K562 (cell line): ENCODE measurements at regions not wholly inside any gene's neighbourhood (a gene's known extent, or its start where the extent isn't known, plus 50 kb on each side); places are given as distances from the start of the nearest gene placed in this dataset.

Experiments
- CBX3 ChIP-seq, 2 experiments: IDR thresholded peaks; 1 replicate in 1 of 2; 2 replicates in 1 of 2; pipeline ENCODE4 v1.6.1; 2012; ENCODE audit warnings: inconsistent platforms in 2 of 2, low read length in 2 of 2, borderline replicate concordance in 1 of 2, control low read depth in 1 of 2
- CCAR2 ChIP-seq: fragments of 200-400 bp; formaldehyde crosslinking; IDR thresholded peaks from 2 replicates; pipeline ENCODE4 v1.6.1; 2017; ENCODE audit warnings: mild to moderate bottlenecking, low read depth, low read length
- CEBPB ChIP-seq: fragments of 450-650 bp; IDR thresholded peaks from 2 replicates; pipeline ENCODE4 v1.6.1; 2016; ENCODE audit warnings: missing genetic modification characterization, missing compliant biosample characterization
- GABPB1 ChIP-seq: sonication (generic); formaldehyde crosslinking; IDR thresholded peaks from 2 replicates; pipeline ENCODE4 v1.8.0; 2022; ENCODE audit warnings: mild to moderate bottlenecking, missing genetic modification reagents
- HMG20A ChIP-seq: fragments of 450-650 bp; formaldehyde crosslinking; conservative IDR thresholded peaks from 2 replicates; pipeline ENCODE4 v1.4.0; 2020; ENCODE audit warnings: mild to moderate bottlenecking, mixed read lengths
- KDM4B ChIP-seq, 2 experiments: fragments of 450-650 bp in 1 of 2; sonication (generic) in 1 of 2; IDR thresholded peaks; 2 replicates each; pipeline ENCODE4 v1.6.1; 2016 to 2017; ENCODE audit warnings: borderline replicate concordance in 2 of 2, antibody characterized with exemption in 1 of 2, low read depth in 1 of 2, mild to moderate bottlenecking in 1 of 2
- MTA1 ChIP-seq: fragments of 450-650 bp; IDR thresholded peaks from 2 replicates; pipeline ENCODE4 v1.6.1; 2017; ENCODE audit warnings: borderline replicate concordance
- PHF8 ChIP-seq: fragments of 200-600 bp; sonication (generic); IDR thresholded peaks from 2 replicates; pipeline ENCODE4 v1.6.1; 2012; ENCODE audit warnings: mixed run types, mild to moderate bottlenecking, inconsistent platforms, low read length, moderate library complexity, borderline replicate concordance
- RFX5 ChIP-seq: IDR thresholded peaks from 2 replicates; pipeline ENCODE4 v1.6.1; 2011; ENCODE audit warnings: low read depth, mild to moderate bottlenecking, improper control_type of control experiment, low read length
- TCF3 ChIP-seq: sonication (generic); formaldehyde crosslinking; IDR thresholded peaks from 2 replicates; pipeline ENCODE4 v1.4.0; 2020; ENCODE audit warnings: mild to moderate bottlenecking, missing genetic modification reagents
- TEAD2 ChIP-seq: fragments of 450-650 bp; IDR thresholded peaks from 2 replicates; pipeline ENCODE4 v1.6.1; 2016; ENCODE audit warnings: missing genetic modification characterization, control low read depth, missing compliant biosample characterization
- THAP12 ChIP-seq: fragments of 250-450 bp; sonication (Bioruptor Pico); IDR thresholded peaks from 2 replicates; pipeline ENCODE4 v1.9.0; 2021; ENCODE audit warnings: mild to moderate bottlenecking, inconsistent platforms
- TOE1 ChIP-seq, 2 experiments: fragments of 450-650 bp in 1 of 2; sonication (generic) in 1 of 2; formaldehyde crosslinking in 1 of 2; IDR thresholded peaks; 2 replicates each; pipeline versions ENCODE4 v1.7.1 to v1.8.0; 2016 to 2022; ENCODE audit warnings: borderline replicate concordance in 2 of 2, mild to moderate bottlenecking in 2 of 2, antibody characterized with exemption in 1 of 2, inconsistent platforms in 1 of 2, low read depth in 1 of 2, missing genetic modification reagents in 1 of 2, moderate library complexity in 1 of 2
- ZNF717 ChIP-seq: fragments of 250-450 bp; sonication (Bioruptor Pico); IDR thresholded peaks from 2 replicates; pipeline ENCODE4 v1.5.0; 2021
- ZNF77 ChIP-seq: fragments of 250-450 bp; sonication (Bioruptor Pico); IDR thresholded peaks from 2 replicates; pipeline ENCODE4 v1.5.0; 2020
- TF ChIP-seq, protein P1 (sequence below), 3 experiments: fragments of 200-800 bp in 1 of 3; fragments of 250-450 bp in 1 of 3; fragments of 450-650 bp in 1 of 3; sonication (Bioruptor Pico) in 1 of 3; sonication (Bioruptor generic) in 1 of 3; formaldehyde crosslinking in 1 of 3; IDR thresholded peaks; 2 replicates each; pipeline versions ENCODE4 v1.6.1 to v1.8.0; 2016 to 2022; ENCODE audit warnings: mild to moderate bottlenecking in 2 of 3, missing genetic modification characterization in 2 of 3, missing compliant biosample characterization in 1 of 3, moderate library complexity in 1 of 3
- TF ChIP-seq, protein P2 (sequence below): sonication (generic); formaldehyde crosslinking; IDR thresholded peaks from 2 replicates; pipeline ENCODE4 v1.8.0; 2022; ENCODE audit warnings: missing genetic modification reagents, mild to moderate bottlenecking, borderline replicate concordance

GRCh38 chr12:116358893-116359761 is 81.6 kb upstream of the MED13L start (continued):
- TF ChIP-seq, protein P1, sequence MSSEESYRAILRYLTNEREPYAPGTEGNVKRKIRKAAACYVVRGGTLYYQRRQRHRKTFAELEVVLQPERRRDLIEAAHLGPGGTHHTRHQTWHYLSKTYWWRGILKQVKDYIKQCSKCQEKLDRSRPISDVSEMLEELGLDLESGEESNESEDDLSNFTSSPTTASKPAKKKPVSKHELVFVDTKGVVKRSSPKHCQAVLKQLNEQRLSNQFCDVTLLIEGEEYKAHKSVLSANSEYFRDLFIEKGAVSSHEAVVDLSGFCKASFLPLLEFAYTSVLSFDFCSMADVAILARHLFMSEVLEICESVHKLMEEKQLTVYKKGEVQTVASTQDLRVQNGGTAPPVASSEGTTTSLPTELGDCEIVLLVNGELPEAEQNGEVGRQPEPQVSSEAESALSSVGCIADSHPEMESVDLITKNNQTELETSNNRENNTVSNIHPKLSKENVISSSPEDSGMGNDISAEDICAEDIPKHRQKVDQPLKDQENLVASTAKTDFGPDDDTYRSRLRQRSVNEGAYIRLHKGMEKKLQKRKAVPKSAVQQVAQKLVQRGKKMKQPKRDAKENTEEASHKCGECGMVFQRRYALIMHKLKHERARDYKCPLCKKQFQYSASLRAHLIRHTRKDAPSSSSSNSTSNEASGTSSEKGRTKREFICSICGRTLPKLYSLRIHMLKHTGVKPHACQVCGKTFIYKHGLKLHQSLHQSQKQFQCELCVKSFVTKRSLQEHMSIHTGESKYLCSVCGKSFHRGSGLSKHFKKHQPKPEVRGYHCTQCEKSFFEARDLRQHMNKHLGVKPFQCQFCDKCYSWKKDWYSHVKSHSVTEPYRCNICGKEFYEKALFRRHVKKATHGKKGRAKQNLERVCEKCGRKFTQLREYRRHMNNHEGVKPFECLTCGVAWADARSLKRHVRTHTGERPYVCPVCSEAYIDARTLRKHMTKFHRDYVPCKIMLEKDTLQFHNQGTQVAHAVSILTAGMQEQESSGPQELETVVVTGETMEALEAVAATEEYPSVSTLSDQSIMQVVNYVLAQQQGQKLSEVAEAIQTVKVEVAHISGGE (CRISPR knock-in tag; IDR thresholded peaks at IDR 0.05): peak in 1 of 3 experiments; percentile 59; a peak in 1 of 6 replicates
- TF ChIP-seq HMG20A (CRISPR knock-in tag): no peak
- peak; percentile 48; the same call in 1 of the 2 replicates for TF ChIP-seq PHF8
- no peak for TF ChIP-seq ZNF77 (CRISPR knock-in tag)
- no peak for TF ChIP-seq GABPB1
- peak; percentile 15; the same call in 1 of the 2 replicates for TF ChIP-seq TCF3 (CRISPR knock-in tag)
- peak; percentile 46; the same call in 1 of the 2 replicates for TF ChIP-seq CEBPB (tag)
- no peak for TF ChIP-seq ZNF717 (CRISPR knock-in tag)
- TF ChIP-seq, protein P2, sequence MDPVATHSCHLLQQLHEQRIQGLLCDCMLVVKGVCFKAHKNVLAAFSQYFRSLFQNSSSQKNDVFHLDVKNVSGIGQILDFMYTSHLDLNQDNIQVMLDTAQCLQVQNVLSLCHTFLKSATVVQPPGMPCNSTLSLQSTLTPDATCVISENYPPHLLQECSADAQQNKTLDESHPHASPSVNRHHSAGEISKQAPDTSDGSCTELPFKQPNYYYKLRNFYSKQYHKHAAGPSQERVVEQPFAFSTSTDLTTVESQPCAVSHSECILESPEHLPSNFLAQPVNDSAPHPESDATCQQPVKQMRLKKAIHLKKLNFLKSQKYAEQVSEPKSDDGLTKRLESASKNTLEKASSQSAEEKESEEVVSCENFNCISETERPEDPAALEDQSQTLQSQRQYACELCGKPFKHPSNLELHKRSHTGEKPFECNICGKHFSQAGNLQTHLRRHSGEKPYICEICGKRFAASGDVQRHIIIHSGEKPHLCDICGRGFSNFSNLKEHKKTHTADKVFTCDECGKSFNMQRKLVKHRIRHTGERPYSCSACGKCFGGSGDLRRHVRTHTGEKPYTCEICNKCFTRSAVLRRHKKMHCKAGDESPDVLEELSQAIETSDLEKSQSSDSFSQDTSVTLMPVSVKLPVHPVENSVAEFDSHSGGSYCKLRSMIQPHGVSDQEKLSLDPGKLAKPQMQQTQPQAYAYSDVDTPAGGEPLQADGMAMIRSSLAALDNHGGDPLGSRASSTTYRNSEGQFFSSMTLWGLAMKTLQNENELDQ (CRISPR knock-in tag): no peak
- TF ChIP-seq KDM4B (IDR thresholded peaks at IDR 0.05; ENCODE audit: borderline replicate concordance in 2 of 2, low read depth in 1 of 2): no peak
- TF ChIP-seq TOE1 (IDR thresholded peaks at IDR 0.05; ENCODE audit: borderline replicate concordance): no peak; the same call in 1 of the 2 replicates
- TF ChIP-seq TOE1 (CRISPR knock-in tag; IDR thresholded peaks at IDR 0.05; ENCODE audit: borderline replicate concordance, low read depth): no peak
- no peak for TF ChIP-seq TEAD2 (tag)
- 0 out of 3 replicates have a peak, but pooled peaks of 1 of the 2 experiments have one; percentile 12 for TF ChIP-seq CBX3 (IDR thresholded peaks at IDR 0.05; ENCODE audit: borderline replicate concordance in 1 of 2, low read length in 2 of 2)
- 0 out of 2 replicates have a peak, but pooled peaks have one; percentile 14 for TF ChIP-seq THAP12
- 0 out of 2 replicates have a peak, but pooled peaks have one; percentile 13 for TF ChIP-seq CCAR2
- TF ChIP-seq RFX5: no peak
- TF ChIP-seq MTA1: no peak
